ENCODE measurements at regions not wholly inside any gene's neighbourhood (a gene's known extent, or its start where the extent isn't known, plus 50 kb on each side); places are given as distances from the start of the nearest gene placed in this dataset.

DNA sequence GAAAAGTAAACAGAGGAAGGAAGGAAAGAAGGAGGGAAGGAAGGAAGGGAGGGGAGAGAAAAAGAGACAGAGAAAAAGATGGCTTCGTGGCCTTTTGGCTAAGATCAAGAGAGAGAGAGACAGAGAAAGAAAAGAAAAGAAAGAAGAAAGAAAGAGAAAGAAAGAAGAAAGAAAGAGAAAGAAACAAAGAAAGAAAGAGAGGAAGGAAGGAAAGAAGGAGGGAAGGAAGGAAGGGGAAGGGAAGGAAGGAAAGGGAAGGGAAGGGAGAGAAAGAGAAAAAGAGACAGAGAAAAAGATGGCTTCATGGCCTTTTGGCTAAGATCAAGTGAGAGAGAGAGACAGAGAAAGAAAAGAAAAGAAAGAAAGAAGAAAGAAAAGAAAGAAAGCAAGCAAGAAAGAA is 91.4 kb downstream of the PRLHR start:
- Histone ChIP-seq H3K79me1 (ENCODE audit: insufficient read depth, low read depth, low read length, poor library complexity, severe bottlenecking) (no peaks in the 10 kb centered on the region), H4K91ac (ENCODE audit: insufficient read length, low read depth, low read length) (no peak overlapping the region), H3K4me2 (ENCODE audit: insufficient read depth, insufficient read length, low read length) (no peak overlapping the region), H3K79me2 (ENCODE audit: insufficient read depth, low read length) (no peaks in the 10 kb centered on the region), H4K5ac (ENCODE audit: insufficient read length, low read depth, low read length) (no peak overlapping the region), H3K9me3 (ENCODE audit: control insufficient read depth, low read depth, low read length) (no peaks in the 10 kb centered on the region), H2AFZ (ENCODE audit: low read length) (no peak overlapping the region), H2AK5ac (ENCODE audit: insufficient read length, low read length) (no peak overlapping the region), H2BK20ac (ENCODE audit: low read depth, low read length, poor library complexity, severe bottlenecking) (no peak overlapping the region), H3K27ac (ENCODE audit: insufficient read length, low read depth, low read length) (no peak overlapping the region), H3K27me3 (ENCODE audit: insufficient read depth, low read length) (no peaks in the 10 kb centered on the region), H2BK120ac (ENCODE audit: low read depth, low read length, poor library complexity, severe bottlenecking) (no peak overlapping the region), H3K14ac (ENCODE audit: insufficient read depth, low read length) (no peak overlapping the region), H3K4me1 (ENCODE audit: insufficient read depth, low read length) (no peaks in the 10 kb centered on the region; the same call in 1 of the 2 replicates), H3T11ph (ENCODE audit: low read length) (no peak overlapping the region), H2BK15ac (ENCODE audit: low read depth, low read length) (no peak overlapping the region), H3K23me2 (ENCODE audit: insufficient read length, low read depth, low read length, poor library complexity, severe bottlenecking) (no peaks in the 10 kb centered on the region), H2BK5ac (ENCODE audit: insufficient read length, low read length) (no peak overlapping the region), H4K20me1 (ENCODE audit: control insufficient read depth, insufficient read depth, insufficient read length) (no peaks in the 10 kb centered on the region), H3K23ac (ENCODE audit: insufficient read length, low read depth, low read length) (no peak overlapping the region), H2BK12ac (ENCODE audit: insufficient read length, low read depth, low read length) (no peak overlapping the region), H3K4ac (ENCODE audit: low read depth, low read length) (no peak overlapping the region), H3K18ac (ENCODE audit: insufficient read length, low read depth, low read length) (no peak overlapping the region), H3K56ac (ENCODE audit: insufficient read length, low read depth, low read length) (no peak overlapping the region), H3K9ac (ENCODE audit: extremely low read depth, insufficient read length, low read length) (no peak overlapping the region), H4K8ac (replicated peaks; ENCODE audit: insufficient read length, low read depth, low read length) (no peak overlapping the region)
- Mint-ChIP-seq H3K4me1 (peaks cover 17 to 20% of the 10 kb centered on the region in 2 experiments), H3K27ac (no peak overlapping the region; a peak in 1 of 7 replicates), H3K36me3 (ENCODE audit: insufficient read depth in 1 of 3, low read depth in 3 of 3) (no peaks in the 10 kb centered on the region), H3K27me3 (ENCODE audit: low read depth) (no peaks in the 10 kb centered on the region; the same call in 1 of the 2 replicates), H3K9me3 (no peaks in the 10 kb centered on the region), H3K4me3 (no peak overlapping the region)
- TF ChIP-seq, protein P1, sequence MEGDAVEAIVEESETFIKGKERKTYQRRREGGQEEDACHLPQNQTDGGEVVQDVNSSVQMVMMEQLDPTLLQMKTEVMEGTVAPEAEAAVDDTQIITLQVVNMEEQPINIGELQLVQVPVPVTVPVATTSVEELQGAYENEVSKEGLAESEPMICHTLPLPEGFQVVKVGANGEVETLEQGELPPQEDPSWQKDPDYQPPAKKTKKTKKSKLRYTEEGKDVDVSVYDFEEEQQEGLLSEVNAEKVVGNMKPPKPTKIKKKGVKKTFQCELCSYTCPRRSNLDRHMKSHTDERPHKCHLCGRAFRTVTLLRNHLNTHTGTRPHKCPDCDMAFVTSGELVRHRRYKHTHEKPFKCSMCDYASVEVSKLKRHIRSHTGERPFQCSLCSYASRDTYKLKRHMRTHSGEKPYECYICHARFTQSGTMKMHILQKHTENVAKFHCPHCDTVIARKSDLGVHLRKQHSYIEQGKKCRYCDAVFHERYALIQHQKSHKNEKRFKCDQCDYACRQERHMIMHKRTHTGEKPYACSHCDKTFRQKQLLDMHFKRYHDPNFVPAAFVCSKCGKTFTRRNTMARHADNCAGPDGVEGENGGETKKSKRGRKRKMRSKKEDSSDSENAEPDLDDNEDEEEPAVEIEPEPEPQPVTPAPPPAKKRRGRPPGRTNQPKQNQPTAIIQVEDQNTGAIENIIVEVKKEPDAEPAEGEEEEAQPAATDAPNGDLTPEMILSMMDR (conservative IDR thresholded peaks at IDR 0.05) = no peak
- no peak for DNase-seq
- WGBS (ENCODE audit: extremely low coverage, insufficient read length, low lambda C conversion rate) = no CpG with 5 or more reads among the region's 1 CpG
